ENCODE measurements at regions not wholly inside any gene's neighbourhood (a gene's known extent, or its start where the extent isn't known, plus 50 kb on each side); places are given as distances from the start of the nearest gene placed in this dataset.

DNA sequence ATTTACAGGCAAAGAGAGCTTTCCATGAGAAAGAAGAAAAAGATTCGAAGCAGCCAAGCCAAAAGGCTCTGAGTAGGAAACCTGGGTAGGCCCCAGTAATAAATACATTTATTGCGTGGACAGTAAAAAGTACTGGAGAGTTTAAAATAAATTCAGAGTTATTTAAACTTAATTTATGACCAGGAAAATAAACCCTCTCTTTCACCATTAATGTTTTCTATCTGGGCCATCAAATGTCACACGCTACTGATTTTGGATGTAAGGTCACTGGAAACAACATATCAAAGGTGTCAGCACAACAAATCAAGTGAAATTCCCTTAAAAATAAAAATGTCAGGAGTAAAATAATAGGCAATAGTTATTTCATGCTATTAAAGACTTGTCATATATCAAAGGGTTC is 264.0 kb downstream of the SKAP2 start:
- TF ChIP-seq CBX2 (IDR thresholded peaks at IDR 0.05; ENCODE audit: borderline replicate concordance, low read depth): no peak
- TF ChIP-seq POLR2A (IDR thresholded peaks at IDR 0.05; ENCODE audit: low read length): no peak
- TF ChIP-seq, protein P1, sequence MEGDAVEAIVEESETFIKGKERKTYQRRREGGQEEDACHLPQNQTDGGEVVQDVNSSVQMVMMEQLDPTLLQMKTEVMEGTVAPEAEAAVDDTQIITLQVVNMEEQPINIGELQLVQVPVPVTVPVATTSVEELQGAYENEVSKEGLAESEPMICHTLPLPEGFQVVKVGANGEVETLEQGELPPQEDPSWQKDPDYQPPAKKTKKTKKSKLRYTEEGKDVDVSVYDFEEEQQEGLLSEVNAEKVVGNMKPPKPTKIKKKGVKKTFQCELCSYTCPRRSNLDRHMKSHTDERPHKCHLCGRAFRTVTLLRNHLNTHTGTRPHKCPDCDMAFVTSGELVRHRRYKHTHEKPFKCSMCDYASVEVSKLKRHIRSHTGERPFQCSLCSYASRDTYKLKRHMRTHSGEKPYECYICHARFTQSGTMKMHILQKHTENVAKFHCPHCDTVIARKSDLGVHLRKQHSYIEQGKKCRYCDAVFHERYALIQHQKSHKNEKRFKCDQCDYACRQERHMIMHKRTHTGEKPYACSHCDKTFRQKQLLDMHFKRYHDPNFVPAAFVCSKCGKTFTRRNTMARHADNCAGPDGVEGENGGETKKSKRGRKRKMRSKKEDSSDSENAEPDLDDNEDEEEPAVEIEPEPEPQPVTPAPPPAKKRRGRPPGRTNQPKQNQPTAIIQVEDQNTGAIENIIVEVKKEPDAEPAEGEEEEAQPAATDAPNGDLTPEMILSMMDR (IDR thresholded peaks at IDR 0.05): no peak
- TF ChIP-seq CEBPB (IDR thresholded peaks at IDR 0.05): no peak
- TF ChIP-seq SMC3 (IDR thresholded peaks at IDR 0.05): no peak
- TF ChIP-seq BHLHE40 (IDR thresholded peaks at IDR 0.05; ENCODE audit: low read depth, low read length): no peak
- TF ChIP-seq REST (IDR thresholded peaks at IDR 0.05): no peak
- TF ChIP-seq EP300 (IDR thresholded peaks at IDR 0.05): no peak
- TF ChIP-seq KDM5A (IDR thresholded peaks at IDR 0.05): no peak

Measured in A549 (cell line).